Panc1 (cell line): ENCODE measurements at regions not wholly inside any gene's neighbourhood (a gene's known extent, or its start where the extent isn't known, plus 50 kb on each side); places are given as distances from the start of the nearest gene placed in this dataset.

Experiments
- ATAC-seq: fragments of 200-7000 bp; cut with Tn5 transposase; 2 replicates; pipeline ENCODE4 v1.9.1; 2020; ENCODE audit warnings: mild to moderate bottlenecking, moderate library complexity
- BruUV-seq: library from RNA; stranded (reverse); fragments of 400-500 nt; replicated peaks from 2 replicates; lab custom pipeline; 2021; lab: Mats Ljungman, UMichigan
- CTCF ChIA-PET: fragments of 300-600 bp; sonication (Branson Sonifier 250); formaldehyde crosslinking; loops from one replicate; lab custom pipeline; 2022; ENCODE audit warnings: antibody characterized with exemption; lab: Charles Lee
- POLR2A ChIA-PET: fragments of 300-600 bp; sonication (Branson Sonifier 250); formaldehyde crosslinking; loops from one replicate; lab custom pipeline; 2022; ENCODE audit warnings: antibody characterized with exemption; lab: Charles Lee
- DNase-seq: peaks from one replicate; pipeline ENCODE4 v3.0.0-alpha.2; 2010; ENCODE audit warnings: low read depth, low spot score
- H3K27ac ChIP-seq: 2 replicates; pipeline ENCODE4 v1.5.1; 2011; ENCODE audit warnings: mild to moderate bottlenecking, low read length, inconsistent platforms
- H3K27me3 ChIP-seq: fragments of 200-500 bp; sonication (Bioruptor generic); 2 replicates; pipeline ENCODE4 v1.6.0; 2014; ENCODE audit warnings: low read length, inconsistent platforms; ENCODE audit not compliant: control insufficient read depth, insufficient read depth
- H3K36me3 ChIP-seq: fragments of 200-500 bp; sonication (Bioruptor generic); 2 replicates; pipeline ENCODE4 v1.5.1; 2014; ENCODE audit warnings: inconsistent platforms, mild to moderate bottlenecking, low read length, moderate library complexity; ENCODE audit not compliant: control insufficient read depth, insufficient read depth
- H3K4me1 ChIP-seq: 2 replicates; pipeline ENCODE4 v1.5.1; 2011; ENCODE audit warnings: inconsistent platforms, mild to moderate bottlenecking, low read length, moderate library complexity; ENCODE audit not compliant: control insufficient read depth, insufficient read depth
- H3K4me3 ChIP-seq, 2 experiments: 2 replicates each; pipeline ENCODE4 v1.5.1; 2011 to 2012; ENCODE audit warnings: low read depth in 2 of 2, low read length in 2 of 2, mild to moderate bottlenecking in 2 of 2, inconsistent platforms in 1 of 2, moderate library complexity in 1 of 2
- H3K9me3 ChIP-seq: fragments of 200-500 bp; sonication (Bioruptor generic); 2 replicates; pipeline ENCODE4 v1.5.1; 2014; ENCODE audit warnings: low read depth, mild to moderate bottlenecking, inconsistent platforms, low read length, moderate library complexity; ENCODE audit not compliant: control insufficient read depth, insufficient read depth
- POLR2AphosphoS5 ChIP-seq: IDR thresholded peaks from 2 replicates; pipeline ENCODE4 v1.6.1; 2012; ENCODE audit warnings: mild to moderate bottlenecking, low read depth, low read length, moderate library complexity
- SIN3A ChIP-seq: IDR thresholded peaks from 2 replicates; pipeline ENCODE4 v1.6.1; 2012; ENCODE audit warnings: low read depth, mild to moderate bottlenecking, low read length, moderate library complexity, borderline replicate concordance; ENCODE audit not compliant: insufficient read depth
- TCF7L2 ChIP-seq: IDR thresholded peaks from 2 replicates; pipeline ENCODE4 v1.6.1; 2011; ENCODE audit warnings: mild to moderate bottlenecking, low read depth, low read length, inconsistent platforms
- in situ Hi-C: cut with HindIII; loops from 2 replicates; pipeline ENCODE4 v1.10.0; 2016; ENCODE audit warnings: low sequenced_read_pairs, low pct_unique_long_range_greater_than_20kb
- intact Hi-C: fragments of 100-400 bp; cut with micrococcal nuclease; formaldehyde crosslinking; loops from one replicate; pipeline ENCODE4 v1.10.0; 2022; ENCODE audit not compliant: unreplicated experiment
- TF ChIP-seq, protein P1 (sequence below), 2 experiments: IDR thresholded peaks; 2 replicates each; pipeline ENCODE4 v1.6.1; 2011 to 2012; ENCODE audit warnings: low read depth in 2 of 2, control low read depth in 1 of 2, low read length in 1 of 2, mild to moderate bottlenecking in 1 of 2, moderate library complexity in 1 of 2; ENCODE audit not compliant: insufficient read depth in 1 of 2
- TF ChIP-seq, protein P2 (sequence below): fragments of 450-650 bp; IDR thresholded peaks from 2 replicates; pipeline ENCODE4 v1.5.1; 2017; ENCODE audit warnings: mild to moderate bottlenecking

DNA sequence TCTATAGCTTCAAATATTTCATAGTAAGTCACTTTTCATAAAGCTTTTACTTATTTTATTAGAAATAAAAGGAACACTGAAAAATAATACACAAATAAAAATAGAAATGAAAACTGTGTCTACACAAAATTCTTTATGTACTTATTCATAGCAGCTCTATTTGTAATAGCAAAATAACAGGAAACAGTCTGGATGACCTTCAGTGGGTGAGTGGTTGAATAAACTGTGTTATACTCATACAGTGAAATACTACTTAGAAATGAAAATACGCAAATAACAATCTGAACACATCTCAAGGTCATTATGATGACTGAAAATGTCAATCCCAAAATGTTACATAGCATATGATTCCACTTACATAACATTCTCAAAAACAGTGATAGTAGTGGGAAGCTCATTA lies 138.7 kb upstream of the PCLO start:
- no peak overlapping the region for H3K27ac ChIP-seq
- no peaks in the 10 kb centered on the region for H3K27me3 ChIP-seq
- in situ Hi-C loops (no loop called here), intact Hi-C loops (no loop called here)
- H3K9me3 ChIP-seq = no peaks in the 10 kb centered on the region
- no peaks in the 10 kb centered on the region for H3K4me1 ChIP-seq
- ChIA-PET CTCF (no interaction called here), POLR2A (no interaction called here)
- DNase-seq (no peak), ATAC-seq (no peak)
- H3K4me3 ChIP-seq = no peak overlapping the region
- TF ChIP-seq, protein P1, sequence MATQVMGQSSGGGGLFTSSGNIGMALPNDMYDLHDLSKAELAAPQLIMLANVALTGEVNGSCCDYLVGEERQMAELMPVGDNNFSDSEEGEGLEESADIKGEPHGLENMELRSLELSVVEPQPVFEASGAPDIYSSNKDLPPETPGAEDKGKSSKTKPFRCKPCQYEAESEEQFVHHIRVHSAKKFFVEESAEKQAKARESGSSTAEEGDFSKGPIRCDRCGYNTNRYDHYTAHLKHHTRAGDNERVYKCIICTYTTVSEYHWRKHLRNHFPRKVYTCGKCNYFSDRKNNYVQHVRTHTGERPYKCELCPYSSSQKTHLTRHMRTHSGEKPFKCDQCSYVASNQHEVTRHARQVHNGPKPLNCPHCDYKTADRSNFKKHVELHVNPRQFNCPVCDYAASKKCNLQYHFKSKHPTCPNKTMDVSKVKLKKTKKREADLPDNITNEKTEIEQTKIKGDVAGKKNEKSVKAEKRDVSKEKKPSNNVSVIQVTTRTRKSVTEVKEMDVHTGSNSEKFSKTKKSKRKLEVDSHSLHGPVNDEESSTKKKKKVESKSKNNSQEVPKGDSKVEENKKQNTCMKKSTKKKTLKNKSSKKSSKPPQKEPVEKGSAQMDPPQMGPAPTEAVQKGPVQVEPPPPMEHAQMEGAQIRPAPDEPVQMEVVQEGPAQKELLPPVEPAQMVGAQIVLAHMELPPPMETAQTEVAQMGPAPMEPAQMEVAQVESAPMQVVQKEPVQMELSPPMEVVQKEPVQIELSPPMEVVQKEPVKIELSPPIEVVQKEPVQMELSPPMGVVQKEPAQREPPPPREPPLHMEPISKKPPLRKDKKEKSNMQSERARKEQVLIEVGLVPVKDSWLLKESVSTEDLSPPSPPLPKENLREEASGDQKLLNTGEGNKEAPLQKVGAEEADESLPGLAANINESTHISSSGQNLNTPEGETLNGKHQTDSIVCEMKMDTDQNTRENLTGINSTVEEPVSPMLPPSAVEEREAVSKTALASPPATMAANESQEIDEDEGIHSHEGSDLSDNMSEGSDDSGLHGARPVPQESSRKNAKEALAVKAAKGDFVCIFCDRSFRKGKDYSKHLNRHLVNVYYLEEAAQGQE (IDR thresholded peaks at IDR 0.05; ENCODE audit: insufficient read depth in 1 of 2, low read depth in 2 of 2, low read length in 1 of 2) = no peak
- TF ChIP-seq SIN3A = no peak
- TF ChIP-seq TCF7L2 = no peak
- TF ChIP-seq POLR2AphosphoS5 = no peak
- TF ChIP-seq, protein P2, sequence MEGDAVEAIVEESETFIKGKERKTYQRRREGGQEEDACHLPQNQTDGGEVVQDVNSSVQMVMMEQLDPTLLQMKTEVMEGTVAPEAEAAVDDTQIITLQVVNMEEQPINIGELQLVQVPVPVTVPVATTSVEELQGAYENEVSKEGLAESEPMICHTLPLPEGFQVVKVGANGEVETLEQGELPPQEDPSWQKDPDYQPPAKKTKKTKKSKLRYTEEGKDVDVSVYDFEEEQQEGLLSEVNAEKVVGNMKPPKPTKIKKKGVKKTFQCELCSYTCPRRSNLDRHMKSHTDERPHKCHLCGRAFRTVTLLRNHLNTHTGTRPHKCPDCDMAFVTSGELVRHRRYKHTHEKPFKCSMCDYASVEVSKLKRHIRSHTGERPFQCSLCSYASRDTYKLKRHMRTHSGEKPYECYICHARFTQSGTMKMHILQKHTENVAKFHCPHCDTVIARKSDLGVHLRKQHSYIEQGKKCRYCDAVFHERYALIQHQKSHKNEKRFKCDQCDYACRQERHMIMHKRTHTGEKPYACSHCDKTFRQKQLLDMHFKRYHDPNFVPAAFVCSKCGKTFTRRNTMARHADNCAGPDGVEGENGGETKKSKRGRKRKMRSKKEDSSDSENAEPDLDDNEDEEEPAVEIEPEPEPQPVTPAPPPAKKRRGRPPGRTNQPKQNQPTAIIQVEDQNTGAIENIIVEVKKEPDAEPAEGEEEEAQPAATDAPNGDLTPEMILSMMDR = no peak
- BruUV-seq = no TSS peak
- no peaks in the 10 kb centered on the region for H3K36me3 ChIP-seq

DNA sequence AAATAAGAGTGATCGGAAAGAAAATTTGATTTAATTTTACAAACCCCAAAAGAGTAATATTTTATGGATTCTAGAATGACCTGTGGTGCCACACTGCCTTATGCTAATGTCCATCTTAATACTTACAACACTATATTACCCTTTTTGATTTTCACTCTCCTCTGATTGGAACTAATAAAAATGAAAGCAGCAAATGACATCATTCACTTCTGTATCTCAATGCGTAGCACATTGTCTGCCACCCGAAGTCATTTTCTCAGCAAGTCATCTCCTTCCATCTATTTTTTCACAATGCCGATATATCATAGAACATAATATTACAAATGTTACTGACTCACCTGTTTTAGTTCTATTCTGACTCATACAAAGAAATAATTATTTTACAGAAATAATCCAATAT lies 127.5 kb upstream of the PCLO start:
- ChIA-PET CTCF (no interaction called here), POLR2A (no interaction called here)
- ATAC-seq = no peak
- in situ Hi-C loops (no loop called here), intact Hi-C loops (no loop called here)
- no peaks in the 10 kb centered on the region for H3K4me1 ChIP-seq
- TF ChIP-seq TCF7L2 = no peak
- TF ChIP-seq, protein P2 = no peak
- TF ChIP-seq, protein P1 (IDR thresholded peaks at IDR 0.05; ENCODE audit: insufficient read depth in 1 of 2, low read depth in 2 of 2, low read length in 1 of 2) = no peak
- TF ChIP-seq POLR2AphosphoS5 = no peak
- TF ChIP-seq SIN3A = no peak
- no peaks in the 10 kb centered on the region for H3K27me3 ChIP-seq
- no peaks in the 10 kb centered on the region for H3K9me3 ChIP-seq
- DNase-seq = no peak
- H3K4me3 ChIP-seq = no peak overlapping the region
- no peaks in the 10 kb centered on the region for H3K36me3 ChIP-seq
- no TSS peak for BruUV-seq
- H3K27ac ChIP-seq = no peak overlapping the region
